SH-SY5Y (cell line): ENCODE measurements at regions not wholly inside any gene's neighbourhood (a gene's known extent, or its start where the extent isn't known, plus 50 kb on each side); places are given as distances from the start of the nearest gene placed in this dataset.

Source experiments
- GATA2 ChIP-seq: IDR thresholded peaks from 2 replicates; pipeline ENCODE4 v1.6.1; 2011; ENCODE audit warnings: mild to moderate bottlenecking, low read depth, low read length
- GATA3 ChIP-seq: IDR thresholded peaks from 2 replicates; pipeline ENCODE4 v1.6.1; 2011; ENCODE audit warnings: low read depth, mild to moderate bottlenecking, low read length, moderate library complexity

DNA sequence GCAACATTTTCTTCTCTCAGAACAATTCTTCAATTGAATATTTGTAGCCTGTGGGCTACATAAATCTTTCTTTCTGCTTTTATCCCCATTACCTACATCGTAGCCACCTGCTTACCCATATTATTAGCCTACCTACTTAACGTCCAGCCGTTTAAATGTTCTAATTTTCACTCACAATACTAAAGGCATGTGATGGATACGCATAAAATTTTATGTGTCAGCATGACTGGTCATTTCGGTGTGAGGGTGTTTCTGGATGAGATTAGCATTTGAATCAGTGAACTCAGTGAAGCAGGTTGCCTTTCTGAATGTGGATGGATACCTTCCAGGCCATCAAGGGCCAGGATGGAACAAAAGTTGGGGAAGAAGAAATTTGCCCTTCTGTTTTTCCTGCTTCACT, 1722.5 kb upstream of the ACO1 start:
- TF ChIP-seq GATA2 = no peak
- TF ChIP-seq GATA3 = no peak
